GM21717 (cell line): ENCODE measurements at regions not wholly inside any gene's neighbourhood (a gene's known extent, or its start where the extent isn't known, plus 50 kb on each side); places are given as distances from the start of the nearest gene placed in this dataset.

Experiments
- ATAC-seq: cut with Tn5 transposase; IDR thresholded peaks from one replicate; pipeline ENCODE4 v1.9.1; 2021; ENCODE audit warnings: mild to moderate bottlenecking, moderate library complexity; ENCODE audit not compliant: unreplicated experiment

DNA sequence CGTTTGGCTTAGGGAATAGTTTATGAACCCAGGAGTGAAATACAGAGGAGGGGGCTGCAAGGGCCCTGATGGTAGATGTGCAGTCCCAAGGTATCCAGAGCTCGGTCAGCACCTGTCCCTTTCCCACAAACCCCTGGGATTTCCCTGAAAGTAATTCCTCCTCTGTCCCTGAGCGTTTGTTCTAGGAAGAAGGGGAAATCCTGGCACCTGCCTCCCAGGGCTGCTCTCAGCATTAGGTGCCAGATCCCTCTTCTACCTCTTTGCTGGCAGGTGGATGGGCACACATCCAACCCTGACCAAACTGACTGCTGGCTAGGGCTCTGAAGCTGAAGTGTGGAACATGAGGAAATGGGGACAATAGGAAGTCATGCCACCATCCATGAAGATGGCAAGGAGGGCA lies 824.0 kb downstream of the SLC4A3 start:
- ATAC-seq = no peak

DNA sequence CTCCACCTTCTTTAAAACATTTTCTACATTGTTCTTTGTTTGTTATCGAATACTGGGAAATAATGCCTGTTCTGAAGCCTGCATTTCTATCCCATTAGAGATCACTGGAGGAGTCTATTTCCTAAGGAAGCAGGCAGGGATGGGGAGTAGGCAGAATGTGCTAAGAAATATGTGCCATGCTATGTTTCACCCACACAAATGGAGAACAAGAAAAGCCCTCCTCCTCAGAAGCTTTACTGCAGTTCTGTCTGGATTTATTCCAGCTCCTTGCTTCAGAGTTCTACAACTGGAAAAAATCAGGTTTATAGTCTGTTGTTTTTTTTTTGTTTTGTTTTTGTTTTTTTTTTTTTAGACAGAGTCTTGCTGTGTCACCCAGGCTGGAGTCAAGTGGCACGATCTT lies 825.1 kb downstream of the SLC4A3 start:
- no peak for ATAC-seq

DNA sequence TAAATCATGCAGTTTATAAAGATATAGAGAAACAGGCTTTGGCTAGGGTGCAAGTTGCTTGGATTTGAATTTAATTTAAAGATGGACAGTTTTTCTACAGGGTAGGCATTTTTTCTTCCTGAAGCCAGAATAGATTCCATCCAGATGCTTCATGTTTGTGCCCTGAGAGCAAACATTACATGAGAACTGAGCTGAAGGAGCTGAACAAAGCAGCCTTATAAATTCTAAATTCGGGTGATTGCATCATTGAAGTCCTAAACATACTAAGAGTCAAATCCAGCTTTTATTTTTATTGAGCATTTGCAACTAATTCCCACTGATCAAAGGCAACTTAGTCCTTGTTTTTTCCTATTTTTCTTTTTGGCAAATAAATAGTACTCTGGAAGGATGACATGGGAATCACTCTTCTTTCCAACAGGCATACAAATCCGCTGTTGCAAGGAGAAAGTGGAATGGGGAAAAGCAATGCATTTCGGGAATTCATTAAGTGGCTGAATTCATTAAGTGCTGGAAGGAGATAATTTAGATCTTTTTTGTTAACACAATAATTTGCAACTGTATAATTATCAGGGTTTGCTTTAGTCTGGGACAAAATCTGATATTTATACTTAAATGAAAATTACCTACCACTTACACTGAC lies 828.0 kb downstream of the SLC4A3 start:
- no peak for ATAC-seq

GRCh38 chr2:220458051-220458450 lies 830.6 kb downstream of the SLC4A3 start:
- ATAC-seq = no peak

- no peak for ATAC-seq
Observed at GRCh38 chr2:220460257-220460985, 833.0 kb downstream of the SLC4A3 start.

DNA sequence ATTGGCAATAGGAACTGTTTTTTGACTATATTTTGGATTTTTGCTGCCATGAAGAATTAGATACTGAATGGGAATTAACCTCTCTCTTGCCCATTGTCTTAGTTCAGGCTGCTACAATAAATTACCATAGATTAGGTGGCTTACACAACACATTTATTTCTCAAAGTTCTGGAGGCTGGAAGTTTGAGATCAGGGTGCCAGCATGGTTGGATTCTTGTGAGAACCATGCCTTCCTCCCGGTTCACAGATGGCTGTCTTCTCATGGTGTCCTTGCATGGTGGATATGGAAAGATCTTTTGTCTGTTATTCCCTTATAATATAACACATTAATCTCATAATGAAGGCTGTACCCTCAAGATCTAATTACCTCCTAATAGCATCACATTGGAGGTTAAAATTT lies 836.4 kb downstream of the SLC4A3 start:
- no peak for ATAC-seq

GRCh38 chr2:220465700-220466099 lies 838.3 kb downstream of the SLC4A3 start:
- ATAC-seq = no peak

GRCh38 chr2:220466251-220466691 lies 838.8 kb downstream of the SLC4A3 start:
- ATAC-seq = no peak

- ATAC-seq = no peak
Observed at GRCh38 chr2:220469201-220469600, 841.8 kb downstream of the SLC4A3 start.

GRCh38 chr2:220473611-220474010 lies 846.2 kb downstream of the SLC4A3 start:
- no peak for ATAC-seq

- no peak for ATAC-seq
Observed at GRCh38 chr2:220476877-220477276, 849.4 kb downstream of the SLC4A3 start.

- no peak for ATAC-seq
Observed at GRCh38 chr2:220478305-220479058, 851.1 kb downstream of the SLC4A3 start.

DNA sequence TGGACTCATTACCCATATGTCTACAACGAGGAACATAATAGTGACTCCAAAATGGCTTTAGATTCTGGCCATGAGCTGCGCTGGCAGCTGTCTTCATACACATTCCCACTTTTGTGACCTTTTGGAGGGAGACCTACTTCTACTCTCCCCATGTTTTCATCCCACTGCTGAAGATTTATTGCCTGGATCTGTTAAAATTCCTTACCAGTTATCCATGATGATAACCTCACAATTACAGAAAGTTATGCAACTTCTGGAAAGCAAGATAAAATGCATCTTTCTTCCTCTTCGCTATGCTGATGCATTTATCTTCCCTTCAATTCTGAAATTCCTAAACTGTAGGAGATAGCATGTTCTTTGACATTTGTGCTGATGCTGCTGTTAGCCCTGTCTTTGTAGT lies 855.3 kb downstream of the SLC4A3 start:
- ATAC-seq = no peak

GRCh38 chr2:220489121-220489520 lies 861.7 kb downstream of the SLC4A3 start:
- no peak for ATAC-seq

- ATAC-seq = no peak
Observed at GRCh38 chr2:220491670-220492069, 864.2 kb downstream of the SLC4A3 start.

- ATAC-seq = no peak
Observed at GRCh38 chr2:220493871-220494525, 866.6 kb downstream of the SLC4A3 start.

GRCh38 chr2:220496513-220496912 lies 869.1 kb downstream of the SLC4A3 start:
- no peak for ATAC-seq

- no peak for ATAC-seq
Observed at GRCh38 chr2:220499225-220499624, 871.8 kb downstream of the SLC4A3 start.

DNA sequence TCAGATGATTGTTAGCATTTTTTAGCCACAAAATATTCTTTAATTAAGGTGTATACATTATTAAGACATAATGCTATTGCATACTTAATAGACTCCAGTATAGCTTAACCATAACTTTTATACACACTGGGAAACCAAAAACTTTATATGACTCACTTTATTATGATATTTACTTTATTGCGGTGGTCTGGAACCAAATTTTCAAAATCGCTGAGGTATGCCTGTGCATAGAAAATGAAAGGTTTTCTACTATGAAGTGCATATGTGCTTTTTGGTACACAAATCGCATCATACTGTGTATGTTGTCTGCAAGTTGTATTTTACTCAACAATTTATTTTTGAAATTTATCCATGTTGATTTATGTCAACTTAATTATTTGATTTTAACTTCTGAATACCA lies 875.1 kb downstream of the SLC4A3 start:
- ATAC-seq = no peak

DNA sequence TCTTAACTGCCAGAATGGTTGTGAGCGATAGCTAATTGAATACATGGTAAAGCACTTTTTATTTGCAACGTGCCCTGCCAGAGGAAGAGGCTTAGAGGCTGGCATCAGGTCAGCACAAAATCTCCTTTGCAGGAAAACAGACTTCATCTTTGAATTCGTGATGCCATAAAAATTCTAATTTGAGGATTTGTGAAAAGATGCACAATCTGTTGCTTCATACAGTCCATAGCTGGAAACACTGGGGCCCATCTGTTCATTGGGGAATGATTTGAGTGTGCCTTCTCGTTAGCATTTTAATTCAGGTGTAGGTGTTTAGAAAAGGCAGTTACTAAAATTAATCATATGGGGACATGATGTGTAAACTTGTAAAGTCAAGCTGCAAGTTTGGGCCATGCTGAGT lies 876.0 kb downstream of the SLC4A3 start:
- no peak for ATAC-seq

- ATAC-seq = no peak
Observed at GRCh38 chr2:220504938-220505503, 877.6 kb downstream of the SLC4A3 start.
